ENCODE measurements at regions not wholly inside any gene's neighbourhood (a gene's known extent, or its start where the extent isn't known, plus 50 kb on each side); places are given as distances from the start of the nearest gene placed in this dataset.

GRCh38 chr11:37978647-37979046, 1380.6 kb upstream of the RAG2 start:
- TF ChIP-seq CTCF (IDR thresholded peaks at IDR 0.05) (no peak), MAX (CRISPR knock-in tag; IDR thresholded peaks at IDR 0.05) (no peak)

All from WTC11 (cell line).